Upper lobe of right lung (tissue), 1 donor: ENCODE measurements at regions not wholly inside any gene's neighbourhood (a gene's known extent, or its start where the extent isn't known, plus 50 kb on each side); places are given as distances from the start of the nearest gene placed in this dataset.

ENCODE experiments used
- ATAC-seq: fragments of 200-7000 bp; cut with Tn5 transposase; one replicate; pipeline ENCODE4 v1.9.1; 2020; ENCODE audit warnings: mild to moderate bottlenecking, moderate library complexity
- DNase-seq: peaks from one replicate; pipeline ENCODE4 v3.0.0-alpha.2; 2020
- H3K27ac ChIP-seq: fragments of 200-600 bp; one replicate; pipeline ENCODE4 v1.8.0; 2022
- H3K27me3 ChIP-seq: fragments of 200-600 bp; one replicate; pipeline ENCODE4 v1.8.0; 2022; ENCODE audit warnings: mild to moderate bottlenecking
- H3K36me3 ChIP-seq: fragments of 200-600 bp; one replicate; pipeline ENCODE4 v1.8.0; 2022
- H3K4me1 ChIP-seq: fragments of 200-600 bp; one replicate; pipeline ENCODE4 v1.8.0; 2022
- H3K4me3 ChIP-seq: fragments of 200-600 bp; one replicate; pipeline ENCODE4 v1.8.0; 2022; ENCODE audit warnings: mild to moderate bottlenecking
- H3K9me3 ChIP-seq: fragments of 200-600 bp; one replicate; pipeline ENCODE4 v1.8.0; 2022
- intact Hi-C: fragments of 100-400 bp; cut with DNase I; formaldehyde crosslinking; loops from one replicate; pipeline ENCODE4 v1.11.0; 2022
- TF ChIP-seq, protein P1 (sequence below): fragments of 200-600 bp; IDR thresholded peaks from one replicate; pipeline ENCODE4 v1.8.0; 2022; ENCODE audit warnings: antibody characterized with exemption
- donor health status: DM: no; HTN: yes; CAD: no; lungs with severe emphysema.

DNA sequence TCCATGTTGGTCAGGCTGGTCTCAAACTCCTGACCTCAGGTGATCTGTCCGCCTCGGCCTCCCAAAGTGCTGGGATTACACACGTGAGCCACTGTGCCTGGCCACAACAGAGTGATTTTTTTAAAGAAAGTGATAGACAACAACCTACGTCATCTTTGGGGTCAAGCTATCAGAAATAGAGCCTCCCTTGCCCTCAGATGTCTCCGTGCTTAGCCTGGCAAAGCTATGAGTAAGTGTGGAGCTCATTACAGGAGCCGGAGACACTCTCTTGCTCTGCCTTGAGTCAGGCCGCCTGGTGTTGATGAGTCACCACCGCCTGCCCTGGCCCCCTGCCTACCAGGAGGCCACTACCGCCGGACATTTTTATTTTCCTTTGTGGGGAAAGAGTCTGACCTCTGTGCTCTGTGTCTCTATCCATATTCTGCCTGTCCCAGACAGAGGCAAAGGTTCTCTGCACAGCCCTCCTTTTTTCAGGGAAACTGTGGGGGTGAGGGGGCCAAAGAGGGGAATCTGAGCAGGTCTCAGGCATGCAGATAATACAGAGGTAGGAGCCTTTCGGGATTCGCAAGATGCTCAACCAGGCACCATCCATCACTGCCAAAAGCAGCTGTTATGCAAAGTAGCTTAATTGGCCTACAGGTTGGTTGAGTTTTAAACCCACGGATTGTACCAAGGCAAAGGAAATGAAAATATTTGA, 123.7 kb upstream of the CPEB4 start:
- H3K36me3 ChIP-seq = no peaks in the 10 kb centered on the region
- intact Hi-C loops = no loop called here

DNA sequence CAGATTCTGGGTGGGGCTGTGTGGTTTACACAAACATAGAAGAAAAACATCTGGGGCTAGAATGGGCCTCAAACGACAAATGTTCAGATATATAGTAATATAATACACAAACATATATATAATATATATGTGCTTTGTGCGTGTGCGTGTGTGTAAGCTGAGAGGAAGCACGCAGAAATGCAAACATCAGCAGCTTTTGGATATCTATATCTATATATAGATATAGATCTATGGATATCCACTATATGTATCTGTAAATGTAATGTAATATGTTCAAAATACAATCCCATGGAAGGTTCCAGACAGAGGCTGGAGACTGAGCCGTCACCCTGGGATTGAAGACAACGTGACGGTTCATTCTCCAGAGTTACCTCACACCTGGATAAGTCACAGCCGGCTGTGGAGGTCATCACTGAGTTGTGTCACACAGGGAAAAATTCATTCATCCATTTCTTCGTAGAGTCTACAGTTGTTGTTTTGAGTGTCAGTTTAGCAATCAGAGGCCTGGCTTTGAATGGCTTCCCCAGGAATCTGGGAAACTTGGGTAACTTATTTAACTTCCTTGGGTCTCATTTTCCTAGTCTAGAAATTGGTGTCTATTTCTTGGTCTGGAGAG, 123.0 kb upstream of the CPEB4 start:
- DNase-seq (no peak), ATAC-seq (no peak)
- TF ChIP-seq, protein P1, sequence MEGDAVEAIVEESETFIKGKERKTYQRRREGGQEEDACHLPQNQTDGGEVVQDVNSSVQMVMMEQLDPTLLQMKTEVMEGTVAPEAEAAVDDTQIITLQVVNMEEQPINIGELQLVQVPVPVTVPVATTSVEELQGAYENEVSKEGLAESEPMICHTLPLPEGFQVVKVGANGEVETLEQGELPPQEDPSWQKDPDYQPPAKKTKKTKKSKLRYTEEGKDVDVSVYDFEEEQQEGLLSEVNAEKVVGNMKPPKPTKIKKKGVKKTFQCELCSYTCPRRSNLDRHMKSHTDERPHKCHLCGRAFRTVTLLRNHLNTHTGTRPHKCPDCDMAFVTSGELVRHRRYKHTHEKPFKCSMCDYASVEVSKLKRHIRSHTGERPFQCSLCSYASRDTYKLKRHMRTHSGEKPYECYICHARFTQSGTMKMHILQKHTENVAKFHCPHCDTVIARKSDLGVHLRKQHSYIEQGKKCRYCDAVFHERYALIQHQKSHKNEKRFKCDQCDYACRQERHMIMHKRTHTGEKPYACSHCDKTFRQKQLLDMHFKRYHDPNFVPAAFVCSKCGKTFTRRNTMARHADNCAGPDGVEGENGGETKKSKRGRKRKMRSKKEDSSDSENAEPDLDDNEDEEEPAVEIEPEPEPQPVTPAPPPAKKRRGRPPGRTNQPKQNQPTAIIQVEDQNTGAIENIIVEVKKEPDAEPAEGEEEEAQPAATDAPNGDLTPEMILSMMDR = no peak
- intact Hi-C loops = no loop called here
- peaks cover 12% of the 10 kb centered on the region for H3K4me1 ChIP-seq
- no peaks in the 10 kb centered on the region for H3K9me3 ChIP-seq
- H3K27me3 ChIP-seq = no peaks in the 10 kb centered on the region
- no peak overlapping the region for H3K4me3 ChIP-seq
- H3K36me3 ChIP-seq = no peaks in the 10 kb centered on the region
- H3K27ac ChIP-seq = peak overlapping the region; percentile 47

More for the DNA sequence above, 123.7 kb upstream of the CPEB4 start:
- DNase-seq (peak; percentile 87), ATAC-seq (peak; percentile 77)
- TF ChIP-seq, protein P1 = no peak
- Histone ChIP-seq H3K9me3 (no peaks in the 10 kb centered on the region), H3K4me3 (no peak overlapping the region), H3K4me1 (peaks cover 12% of the 10 kb centered on the region), H3K27ac (peak overlapping the region; percentile 47), H3K27me3 (no peaks in the 10 kb centered on the region)

DNA sequence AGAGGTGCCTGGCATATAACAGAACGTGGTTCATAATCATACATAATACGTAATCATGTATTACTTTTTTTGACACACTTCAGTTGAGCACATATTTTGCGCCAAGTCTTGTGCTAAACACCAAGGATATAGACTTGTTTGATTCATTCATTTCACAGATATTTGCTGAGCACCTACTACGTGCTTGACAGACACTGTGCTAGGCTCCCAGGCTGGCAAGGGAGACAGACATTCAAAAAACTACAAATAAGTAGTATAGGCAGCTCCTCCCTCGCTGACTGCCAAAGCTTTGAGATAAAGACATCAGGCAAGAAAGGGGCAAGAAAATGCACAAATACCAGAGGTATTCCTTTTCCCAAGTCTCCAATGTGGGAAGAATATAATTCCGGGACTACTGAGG, 122.5 kb upstream of the CPEB4 start:
- no peaks in the 10 kb centered on the region for H3K36me3 ChIP-seq
- intact Hi-C loops = no loop called here
- TF ChIP-seq, protein P1 = no peak
- H3K4me3 ChIP-seq = no peak overlapping the region
- H3K4me1 ChIP-seq = peaks cover 12% of the 10 kb centered on the region
- no peaks in the 10 kb centered on the region for H3K9me3 ChIP-seq
- peak overlapping the region; percentile 61 for H3K27ac ChIP-seq
- ATAC-seq (no peak), DNase-seq (no peak)
- no peaks in the 10 kb centered on the region for H3K27me3 ChIP-seq

DNA sequence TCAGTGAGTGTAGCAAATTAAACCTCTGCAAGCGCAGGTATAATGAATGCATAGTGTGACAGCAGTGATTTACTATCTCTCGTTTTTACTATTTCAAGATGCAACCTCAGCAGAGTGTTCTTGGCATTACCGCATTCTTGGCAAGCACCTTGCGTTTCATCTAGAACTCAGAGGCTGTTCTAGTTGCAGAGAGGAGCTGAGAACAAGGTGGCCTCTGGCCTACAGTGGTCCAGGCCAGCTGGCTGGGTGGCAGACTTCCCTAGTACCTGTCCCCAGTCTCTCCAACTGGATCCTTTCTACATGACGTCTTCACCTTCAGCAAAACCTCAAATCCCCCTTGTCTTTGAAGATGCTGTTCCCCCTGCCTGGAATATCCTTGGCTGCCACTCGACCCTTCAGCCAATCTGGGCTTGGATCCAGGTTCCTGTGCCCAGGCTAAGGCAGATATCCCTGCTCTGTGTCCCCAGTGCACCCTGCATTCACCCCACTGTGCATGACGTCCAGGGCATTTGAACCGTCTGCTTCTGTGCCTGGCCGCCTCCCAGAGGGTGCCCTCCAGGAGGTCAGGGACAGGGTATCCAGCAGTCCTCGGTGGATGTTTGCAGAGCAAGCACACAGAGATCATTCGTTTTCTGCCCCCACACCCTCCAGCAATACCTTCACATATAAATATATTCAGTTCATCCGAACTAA, 120.4 kb upstream of the CPEB4 start:
- DNase-seq (no peak), ATAC-seq (peak; percentile 24)
- Histone ChIP-seq H3K9me3 (no peaks in the 10 kb centered on the region), H3K36me3 (no peaks in the 10 kb centered on the region), H3K27me3 (no peaks in the 10 kb centered on the region), H3K4me1 (peaks cover 22% of the 10 kb centered on the region), H3K4me3 (no peak overlapping the region), H3K27ac (no peak overlapping the region)
- TF ChIP-seq, protein P1 = no peak
- intact Hi-C loops = no loop called here

DNA sequence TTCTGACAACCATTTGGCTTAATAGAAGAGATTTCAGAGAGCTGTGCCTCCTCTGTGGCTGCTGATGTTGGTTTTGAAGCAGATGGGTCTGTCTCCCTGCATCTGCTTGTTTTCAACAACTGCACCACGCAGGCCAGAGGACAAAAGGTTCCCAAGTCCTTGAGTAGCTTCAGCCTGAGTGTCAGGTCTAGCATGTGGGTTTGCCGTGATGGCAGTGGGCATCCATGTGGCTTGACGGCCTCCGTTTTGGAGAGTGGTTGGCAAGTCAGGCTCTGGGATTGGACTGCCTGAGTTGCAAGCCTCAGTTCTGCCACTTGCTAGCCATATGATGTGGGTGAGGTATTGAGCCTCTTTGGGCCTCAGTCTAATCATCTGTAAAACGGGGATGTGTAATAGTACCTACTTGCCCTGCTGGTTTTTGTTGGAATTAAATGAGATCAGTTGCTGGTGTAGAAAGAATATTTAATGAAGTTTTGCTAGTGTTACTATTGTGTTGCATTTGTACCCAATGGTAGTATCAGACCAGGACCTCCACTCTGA, 119.8 kb upstream of the CPEB4 start:
- peaks cover 23% of the 10 kb centered on the region for H3K4me1 ChIP-seq
- no peak for DNase-seq

More for the DNA sequence above, 119.8 kb upstream of the CPEB4 start:
- Histone ChIP-seq H3K36me3 (no peaks in the 10 kb centered on the region), H3K27ac (no peak overlapping the region), H3K4me3 (no peak overlapping the region), H3K9me3 (no peaks in the 10 kb centered on the region), H3K27me3 (no peaks in the 10 kb centered on the region)
- TF ChIP-seq, protein P1 = no peak
- intact Hi-C loops = no loop called here
- no peak for ATAC-seq
